ENCODE measurements at regions not wholly inside any gene's neighbourhood (a gene's known extent, or its start where the extent isn't known, plus 50 kb on each side); places are given as distances from the start of the nearest gene placed in this dataset.
"Not testable (repeated sequence)": the region's sequence is repeated elsewhere in the genome, so short reads cannot be mapped to it uniquely, and the experiment has no call there.

- peak; percentile 35 for DNase-seq (ENCODE audit: low read depth, low spot score)
Observed at GRCh38 chr10:64810046-64810445, 1288.8 kb downstream of the REEP3 start.

GRCh38 chr10:64813391-64813790 is 1292.2 kb downstream of the REEP3 start:
- no peak for DNase-seq (ENCODE audit: low read depth, low spot score)

GRCh38 chr10:64814201-64814600 is 1293.0 kb downstream of the REEP3 start:
- no peak for DNase-seq (ENCODE audit: low read depth, low spot score)

- DNase-seq (ENCODE audit: low read depth, low spot score): no peak
Observed at GRCh38 chr10:64829888-64830412, 1308.7 kb downstream of the REEP3 start.

GRCh38 chr10:64830869-64831268 is 1309.7 kb downstream of the REEP3 start:
- DNase-seq (ENCODE audit: low read depth, low spot score): no peak

GRCh38 chr10:64840341-64840740 is 1319.1 kb downstream of the REEP3 start:
- DNase-seq (ENCODE audit: low read depth, low spot score): no peak

GRCh38 chr10:64846700-64847099 is 1325.5 kb downstream of the REEP3 start:
- no peak for DNase-seq (ENCODE audit: low read depth, low spot score)

GRCh38 chr10:64855941-64856340 is 1334.7 kb downstream of the REEP3 start:
- DNase-seq (ENCODE audit: low read depth, low spot score): no peak

GRCh38 chr10:64859911-64860310 is 1338.7 kb downstream of the REEP3 start:
- no peak for DNase-seq (ENCODE audit: low read depth, low spot score)

GRCh38 chr10:64863836-64864235 is 1342.6 kb downstream of the REEP3 start:
- no peak for DNase-seq (ENCODE audit: low read depth, low spot score)

GRCh38 chr10:64867501-64867962 is 1346.3 kb downstream of the REEP3 start:
- DNase-seq (ENCODE audit: low read depth, low spot score): no peak

- DNase-seq (ENCODE audit: low read depth, low spot score): no peak
Observed at GRCh38 chr10:64873088-64873487, 1351.9 kb downstream of the REEP3 start.

- DNase-seq (ENCODE audit: low read depth, low spot score): no peak
Observed at GRCh38 chr10:64873959-64874358, 1352.8 kb downstream of the REEP3 start.

- no peak for DNase-seq (ENCODE audit: low read depth, low spot score)
Observed at GRCh38 chr10:64880546-64880945, 1359.3 kb downstream of the REEP3 start.

GRCh38 chr10:64881257-64881656 is 1360.1 kb downstream of the REEP3 start:
- DNase-seq (ENCODE audit: low read depth, low spot score): no peak

GRCh38 chr10:64896582-64896981 is 1375.4 kb downstream of the REEP3 start:
- no peak for DNase-seq (ENCODE audit: low read depth, low spot score)

- not testable (repeated sequence) for DNase-seq (ENCODE audit: low read depth, low spot score)
Observed at GRCh38 chr10:64906311-64906710, 1385.1 kb downstream of the REEP3 start.

GRCh38 chr10:64924306-64924705 is 1403.1 kb downstream of the REEP3 start:
- not testable (repeated sequence) for DNase-seq (ENCODE audit: low read depth, low spot score)

- DNase-seq (ENCODE audit: low read depth, low spot score): no peak
Observed at GRCh38 chr10:64952042-64952441, 1430.8 kb downstream of the REEP3 start.

GRCh38 chr10:64956441-64956840 is 1435.2 kb downstream of the REEP3 start:
- no peak for DNase-seq (ENCODE audit: low read depth, low spot score)

GRCh38 chr10:64959116-64959515 is 1437.9 kb downstream of the REEP3 start:
- no peak for DNase-seq (ENCODE audit: low read depth, low spot score)

GRCh38 chr10:64959883-64960282 is 1438.7 kb downstream of the REEP3 start:
- DNase-seq (ENCODE audit: low read depth, low spot score): no peak

- no peak for DNase-seq (ENCODE audit: low read depth, low spot score)
Observed at GRCh38 chr10:64973391-64973790, 1452.2 kb downstream of the REEP3 start.

GRCh38 chr10:64976150-64976549 is 1454.9 kb downstream of the REEP3 start:
- DNase-seq (ENCODE audit: low read depth, low spot score): no peak

All from smooth muscle cell of the brain vasculature (primary cell).